Muscle layer of colon (tissue), 2 donors: ENCODE measurements at regions not wholly inside any gene's neighbourhood (a gene's known extent, or its start where the extent isn't known, plus 50 kb on each side); places are given as distances from the start of the nearest gene placed in this dataset.

Experiments
- H3K27ac ChIP-seq: one replicate; pipeline ENCODE4 v1.7.0; 2013; ENCODE audit warnings: low read depth, mild to moderate bottlenecking, low read length, moderate library complexity
- H3K27me3 ChIP-seq, 2 donors: one replicate each; pipeline ENCODE4 v1.7.0; 2013; ENCODE audit warnings: low read length in 2 of 2, mild to moderate bottlenecking in 2 of 2; ENCODE audit not compliant: insufficient read depth in 2 of 2, control insufficient read depth in 1 of 2
- H3K36me3 ChIP-seq: one replicate; pipeline ENCODE4 v1.7.0; 2013; ENCODE audit warnings: mild to moderate bottlenecking, low read length; ENCODE audit not compliant: insufficient read depth
- H3K4me1 ChIP-seq: one replicate; pipeline ENCODE4 v1.7.0; 2013; ENCODE audit warnings: mild to moderate bottlenecking, low read length; ENCODE audit not compliant: insufficient read depth
- H3K4me3 ChIP-seq, 2 donors: one replicate each; pipeline ENCODE4 v1.7.0; 2013; ENCODE audit warnings: low read length in 2 of 2, low read depth in 1 of 2, mild to moderate bottlenecking in 1 of 2, moderate library complexity in 1 of 2
- H3K9ac ChIP-seq: one replicate; pipeline ENCODE4 v1.7.0; 2013; ENCODE audit warnings: low read length
- H3K9me3 ChIP-seq: one replicate; pipeline ENCODE4 v1.7.0; 2013; ENCODE audit warnings: mild to moderate bottlenecking, low read length
- donor health status: abdominal sarcoma.
- donor health status: Adenocarcinoma of cecum.

DNA sequence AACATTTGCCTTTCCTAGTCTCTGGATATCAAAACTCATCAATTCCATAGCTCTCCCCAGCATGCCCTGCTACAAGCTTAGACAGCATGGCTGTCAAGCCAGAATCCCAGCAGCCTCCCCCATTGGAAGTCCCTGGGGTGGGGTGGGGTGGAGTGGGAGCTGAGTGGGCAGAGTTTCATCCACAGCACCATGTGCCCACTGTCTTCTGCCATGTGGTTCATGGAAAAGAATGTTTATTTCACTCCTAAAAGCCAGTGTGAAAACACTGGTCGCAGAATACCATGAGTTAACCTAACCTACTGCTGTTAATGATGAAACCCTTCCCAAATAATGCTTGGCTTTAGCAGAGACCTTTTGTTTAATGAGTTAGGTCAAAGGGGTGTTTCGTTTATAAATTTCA is 80.2 kb upstream of the KIRREL3 start:
- H3K27ac ChIP-seq: no peak overlapping the region
- no peak overlapping the region for H3K9ac ChIP-seq
- H3K9me3 ChIP-seq: no peaks in the 10 kb centered on the region
- H3K27me3 ChIP-seq: no peaks in the 10 kb centered on the region
- H3K4me3 ChIP-seq: no peak overlapping the region
- H3K4me1 ChIP-seq: no peaks in the 10 kb centered on the region
- H3K36me3 ChIP-seq: no peaks in the 10 kb centered on the region

DNA sequence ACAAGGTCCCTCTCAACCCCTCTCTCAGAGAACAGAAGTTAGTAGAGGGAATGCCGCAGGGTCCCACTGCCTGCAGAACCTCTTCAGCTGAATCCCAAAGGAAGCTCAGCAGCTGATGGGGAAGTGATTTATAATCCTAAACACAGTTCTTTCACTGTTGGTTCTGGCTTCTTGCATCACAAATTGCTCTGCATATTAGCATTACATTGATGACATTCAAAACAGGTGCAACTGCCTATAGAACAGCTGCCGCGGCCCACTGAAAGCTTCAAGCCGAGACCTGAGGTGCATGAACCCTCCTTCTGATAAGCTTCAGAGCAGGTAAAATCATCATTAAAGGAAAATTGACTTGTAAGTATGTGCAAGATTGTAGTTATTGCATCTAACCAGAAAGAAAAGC is 75.2 kb upstream of the KIRREL3 start:
- Histone ChIP-seq H3K9me3 (no peaks in the 10 kb centered on the region), H3K9ac (no peak overlapping the region), H3K27ac (no peak overlapping the region), H3K4me3 (no peak overlapping the region), H3K27me3 (no peaks in the 10 kb centered on the region), H3K4me1 (no peaks in the 10 kb centered on the region), H3K36me3 (no peaks in the 10 kb centered on the region)

DNA sequence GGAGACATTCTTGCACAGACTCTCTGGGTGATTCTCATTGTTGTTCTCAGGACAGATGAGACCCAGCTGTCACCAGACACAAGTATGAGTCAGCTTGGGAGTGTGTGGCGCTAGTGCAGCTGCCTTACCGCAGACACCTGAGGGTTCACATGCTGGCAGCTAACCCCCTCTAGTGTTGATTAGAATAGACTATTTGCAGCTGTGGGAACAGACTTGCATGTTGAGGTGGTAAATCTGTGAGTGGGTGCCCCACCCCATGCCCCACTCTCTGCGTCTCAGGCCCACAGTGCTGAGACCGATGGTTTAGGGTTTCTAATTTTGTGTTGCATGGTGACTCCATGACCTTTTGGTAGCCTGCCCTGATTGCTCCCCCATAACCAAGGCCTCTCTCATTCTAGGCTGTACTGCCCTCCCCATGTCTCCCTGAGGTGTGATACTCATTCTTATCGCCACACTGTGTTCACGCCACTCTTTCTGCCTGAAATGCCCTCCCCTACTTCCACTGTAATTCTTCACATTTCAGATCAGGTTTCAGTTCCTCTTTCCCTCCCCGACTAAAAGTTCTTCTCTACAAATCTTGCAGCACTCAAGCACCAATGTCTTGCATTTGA is 73.7 kb upstream of the KIRREL3 start:
- Histone ChIP-seq H3K4me3 (no peak overlapping the region), H3K9me3 (no peaks in the 10 kb centered on the region), H3K4me1 (no peaks in the 10 kb centered on the region), H3K36me3 (no peaks in the 10 kb centered on the region), H3K27ac (no peak overlapping the region), H3K9ac (no peak overlapping the region), H3K27me3 (no peaks in the 10 kb centered on the region)

DNA sequence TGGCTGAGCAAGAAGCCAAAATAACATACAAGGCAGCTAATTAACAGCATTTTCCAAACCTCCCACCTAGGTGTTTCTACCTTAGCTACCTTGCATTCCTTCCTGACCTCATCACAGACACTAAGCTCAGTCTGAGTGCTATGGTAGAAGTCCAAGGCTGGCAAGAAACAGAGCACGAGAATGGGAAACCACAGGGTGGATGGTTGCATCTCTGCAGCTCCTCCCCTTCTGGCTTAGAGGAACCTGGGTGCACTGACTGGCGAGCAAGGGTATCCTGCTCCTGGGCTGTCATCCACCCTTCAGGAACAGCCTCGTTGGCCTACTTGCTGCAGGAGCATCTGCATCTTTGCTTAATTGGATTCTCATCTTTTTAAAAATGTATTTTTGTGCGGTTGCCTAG is 73.1 kb upstream of the KIRREL3 start:
- Histone ChIP-seq H3K9me3 (no peaks in the 10 kb centered on the region), H3K9ac (no peak overlapping the region), H3K4me1 (no peaks in the 10 kb centered on the region)

DNA sequence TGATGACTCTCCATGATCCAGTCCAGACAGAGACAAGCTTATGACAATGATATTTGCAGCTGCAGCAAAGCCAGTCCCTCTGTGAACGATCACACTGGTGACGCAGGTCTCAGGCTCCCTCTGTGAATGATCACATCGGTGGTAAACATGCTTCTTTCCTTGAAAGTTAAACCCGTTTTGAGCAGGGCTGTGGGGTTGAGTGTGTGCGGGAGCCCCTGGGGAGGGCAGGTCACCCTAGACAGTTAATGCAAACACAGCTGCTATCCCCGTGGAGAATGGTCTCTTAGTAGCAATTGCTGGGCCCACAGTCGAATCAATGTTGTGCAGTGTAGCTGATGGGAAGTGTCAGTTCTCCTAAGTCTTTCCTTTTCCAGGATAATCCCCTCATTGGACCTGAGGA is 71.0 kb upstream of the KIRREL3 start:
- Histone ChIP-seq H3K27me3 (no peaks in the 10 kb centered on the region), H3K27ac (no peak overlapping the region), H3K4me3 (no peak overlapping the region), H3K4me1 (no peaks in the 10 kb centered on the region), H3K9me3 (no peaks in the 10 kb centered on the region), H3K9ac (no peak overlapping the region), H3K36me3 (no peaks in the 10 kb centered on the region)

More for the DNA sequence above, 73.1 kb upstream of the KIRREL3 start:
- Histone ChIP-seq H3K27me3 (no peaks in the 10 kb centered on the region), H3K36me3 (no peaks in the 10 kb centered on the region), H3K27ac (no peak overlapping the region), H3K4me3 (no peak overlapping the region)

DNA sequence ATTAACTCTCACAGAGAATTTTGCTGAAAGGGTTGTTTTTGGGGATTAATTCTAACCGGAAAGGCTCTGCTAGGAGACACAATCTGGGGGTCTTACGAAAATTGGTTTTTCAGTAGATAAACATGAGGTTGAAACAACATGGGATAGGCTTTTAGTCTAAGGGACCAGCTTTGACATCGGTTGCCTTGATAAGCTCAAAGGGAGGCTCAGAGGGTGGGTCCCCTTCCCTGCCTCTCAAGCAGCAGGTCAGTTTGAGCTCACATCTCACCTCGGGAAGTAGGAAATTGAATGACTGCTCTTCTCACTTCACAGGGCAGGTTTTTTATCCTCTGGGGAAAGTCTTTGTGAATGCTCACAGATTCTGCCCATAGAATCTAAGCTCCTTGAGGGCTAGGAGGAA is 70.2 kb upstream of the KIRREL3 start:
- no peaks in the 10 kb centered on the region for H3K9me3 ChIP-seq
- no peaks in the 10 kb centered on the region for H3K27me3 ChIP-seq
- no peak overlapping the region for H3K4me3 ChIP-seq
- no peak overlapping the region for H3K27ac ChIP-seq
- no peaks in the 10 kb centered on the region for H3K4me1 ChIP-seq
- no peaks in the 10 kb centered on the region for H3K36me3 ChIP-seq
- H3K9ac ChIP-seq: no peak overlapping the region

DNA sequence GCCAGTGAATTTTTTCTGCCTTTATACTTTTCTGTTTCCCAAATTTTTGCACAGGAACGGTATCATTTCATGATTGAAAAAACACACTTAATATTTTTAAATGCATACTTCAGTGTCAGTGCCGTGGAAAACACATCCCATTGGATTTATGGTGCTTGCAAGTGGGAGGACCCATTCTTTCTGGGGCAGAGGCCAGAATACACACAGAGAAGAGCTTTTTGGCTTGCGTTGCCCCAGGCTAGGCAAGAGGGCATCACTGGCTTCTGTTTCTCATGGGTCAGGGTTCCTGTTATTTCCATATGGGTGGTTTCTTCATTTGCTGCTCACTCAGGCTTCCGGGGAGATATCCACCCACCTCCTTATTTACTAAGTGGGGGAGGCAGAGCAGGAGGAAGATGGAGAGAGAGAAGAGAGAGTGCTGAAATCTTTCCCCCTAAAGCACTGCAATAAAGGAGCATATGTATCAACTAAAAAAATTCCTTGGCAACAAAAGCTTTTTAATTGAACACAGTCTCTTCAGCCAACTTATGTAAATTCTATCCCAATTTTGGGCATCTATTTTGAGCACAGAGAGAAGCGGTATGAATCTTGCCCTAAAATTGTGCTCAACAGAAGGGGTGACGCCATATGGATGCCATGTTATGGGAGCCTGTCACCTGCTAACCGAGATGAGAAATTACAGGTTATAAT is 66.0 kb upstream of the KIRREL3 start:
- H3K27me3 ChIP-seq: no peaks in the 10 kb centered on the region

DNA sequence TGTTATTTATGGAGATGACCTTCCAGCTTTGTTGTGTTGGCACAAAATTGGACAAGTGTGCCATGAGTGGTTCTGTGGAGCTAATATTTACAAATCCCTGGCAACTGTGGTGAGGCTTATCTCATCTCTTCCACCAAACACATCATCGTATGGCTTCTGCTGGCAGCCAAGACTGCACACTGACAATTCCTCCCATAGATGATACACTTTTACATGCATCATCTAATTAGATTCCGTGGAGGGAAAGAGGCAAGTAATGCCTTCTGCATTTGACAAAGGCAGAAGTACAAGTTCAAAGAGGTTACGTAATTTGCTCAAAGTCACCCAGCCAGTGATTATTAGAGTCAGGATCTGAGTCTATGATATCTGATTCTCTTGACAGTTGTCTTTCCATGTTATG is 62.7 kb upstream of the KIRREL3 start:
- Histone ChIP-seq H3K36me3 (no peaks in the 10 kb centered on the region), H3K9ac (no peak overlapping the region), H3K4me3 (no peak overlapping the region), H3K9me3 (no peaks in the 10 kb centered on the region), H3K27me3 (no peaks in the 10 kb centered on the region), H3K27ac (no peak overlapping the region), H3K4me1 (no peaks in the 10 kb centered on the region)

More for the DNA sequence above, 66.0 kb upstream of the KIRREL3 start:
- H3K27ac ChIP-seq: no peak overlapping the region
- H3K9me3 ChIP-seq: no peaks in the 10 kb centered on the region
- no peaks in the 10 kb centered on the region for H3K4me1 ChIP-seq
- H3K4me3 ChIP-seq: no peak overlapping the region
- no peaks in the 10 kb centered on the region for H3K36me3 ChIP-seq
- no peak overlapping the region for H3K9ac ChIP-seq

DNA sequence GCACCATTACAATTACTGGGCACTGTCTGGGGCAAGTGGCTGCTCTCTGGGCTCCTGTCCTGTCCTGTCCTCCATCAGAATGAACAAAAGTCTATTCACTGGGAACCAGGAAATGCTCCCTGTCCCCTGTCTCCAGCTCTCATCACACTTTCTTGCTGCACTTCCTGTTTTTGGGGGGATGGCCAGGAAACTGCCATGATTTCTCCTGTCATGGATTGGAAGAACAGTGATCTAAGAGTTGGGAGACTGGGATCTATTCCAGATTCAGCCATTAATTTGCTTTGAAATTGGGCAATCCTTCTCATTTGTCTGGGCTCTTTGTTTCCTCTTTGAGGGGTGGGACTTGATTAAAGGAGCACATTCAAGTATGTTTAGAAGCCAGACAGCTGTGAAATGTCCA is 61.4 kb upstream of the KIRREL3 start:
- H3K27me3 ChIP-seq: no peaks in the 10 kb centered on the region
- no peak overlapping the region for H3K27ac ChIP-seq
- no peaks in the 10 kb centered on the region for H3K9me3 ChIP-seq
- no peaks in the 10 kb centered on the region for H3K4me1 ChIP-seq
- H3K36me3 ChIP-seq: no peaks in the 10 kb centered on the region
- no peak overlapping the region for H3K4me3 ChIP-seq
- no peak overlapping the region for H3K9ac ChIP-seq

DNA sequence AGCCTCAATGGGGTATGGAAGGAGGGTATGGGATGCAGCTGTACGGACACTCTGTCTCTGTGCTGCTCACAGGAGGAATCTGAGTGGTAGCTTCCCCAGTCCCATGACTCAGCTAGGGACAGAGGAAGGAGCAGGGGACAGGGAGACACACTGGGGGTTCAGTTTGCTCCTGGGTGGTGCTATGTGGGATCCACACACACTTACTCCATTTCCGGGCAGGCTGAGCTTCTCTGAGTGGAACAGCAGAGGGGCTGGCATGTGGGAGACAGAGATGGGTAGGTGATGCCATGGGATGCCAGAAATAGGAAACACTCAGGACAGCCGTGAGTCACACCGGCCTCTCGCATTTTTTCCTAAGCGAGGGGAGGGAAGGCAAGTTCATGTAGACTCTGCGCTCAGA is 59.2 kb upstream of the KIRREL3 start:
- H3K9ac ChIP-seq: no peak overlapping the region
- no peak overlapping the region for H3K27ac ChIP-seq
- H3K9me3 ChIP-seq: no peaks in the 10 kb centered on the region
- no peaks in the 10 kb centered on the region for H3K27me3 ChIP-seq
- no peak overlapping the region for H3K4me3 ChIP-seq
- H3K4me1 ChIP-seq: no peaks in the 10 kb centered on the region
- no peaks in the 10 kb centered on the region for H3K36me3 ChIP-seq

DNA sequence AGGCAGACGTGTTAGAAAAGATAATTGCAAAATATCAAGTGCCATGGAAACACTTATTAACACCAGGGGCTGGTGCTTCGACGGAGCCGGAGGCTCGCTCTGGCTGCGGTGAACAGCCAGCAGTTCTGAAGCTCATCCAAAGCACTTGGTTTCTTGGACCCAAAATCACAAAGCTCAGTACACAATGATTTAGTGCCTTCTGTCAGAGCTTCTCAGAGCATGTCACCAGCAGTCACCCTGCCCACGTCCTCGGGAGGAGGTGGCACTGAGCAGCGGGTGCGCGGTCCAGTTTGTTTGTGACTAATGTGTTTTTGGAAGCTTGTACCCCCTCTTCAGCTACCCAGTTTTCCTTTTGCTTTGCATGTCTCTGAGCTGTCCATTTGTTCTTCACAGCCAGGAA is 58.7 kb upstream of the KIRREL3 start:
- Histone ChIP-seq H3K9me3 (no peaks in the 10 kb centered on the region), H3K4me1 (no peaks in the 10 kb centered on the region), H3K27ac (no peak overlapping the region), H3K4me3 (no peak overlapping the region), H3K27me3 (no peaks in the 10 kb centered on the region), H3K36me3 (no peaks in the 10 kb centered on the region), H3K9ac (no peak overlapping the region)

DNA sequence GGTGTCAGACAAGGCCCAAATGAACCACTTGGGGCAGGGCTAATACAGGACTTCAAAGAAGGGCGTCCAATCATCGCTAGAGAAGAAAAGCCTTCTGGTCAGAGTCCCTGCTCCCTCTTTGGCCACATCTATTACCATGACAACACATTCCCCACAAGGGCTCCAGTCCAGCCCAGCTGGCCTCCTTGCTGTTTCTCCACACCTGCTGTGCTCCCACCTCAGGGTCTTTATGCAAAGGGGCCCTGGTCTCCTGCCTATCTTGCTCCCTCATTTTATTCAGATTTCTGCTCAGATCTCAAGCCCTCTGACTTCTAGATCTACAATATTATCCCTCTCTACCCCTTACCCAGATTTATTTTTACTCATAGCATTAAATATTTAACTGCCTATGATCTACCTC is 58.0 kb upstream of the KIRREL3 start:
- Histone ChIP-seq H3K27me3 (no peaks in the 10 kb centered on the region), H3K4me1 (no peaks in the 10 kb centered on the region)

More for the DNA sequence above, 58.0 kb upstream of the KIRREL3 start:
- no peak overlapping the region for H3K4me3 ChIP-seq
- no peak overlapping the region for H3K9ac ChIP-seq
- no peaks in the 10 kb centered on the region for H3K36me3 ChIP-seq
- H3K27ac ChIP-seq: no peak overlapping the region
- no peaks in the 10 kb centered on the region for H3K9me3 ChIP-seq
